Brain microvascular endothelial cell (primary cell): ENCODE measurements at regions not wholly inside any gene's neighbourhood (a gene's known extent, or its start where the extent isn't known, plus 50 kb on each side); places are given as distances from the start of the nearest gene placed in this dataset.
A peak's percentile ranks its signal among the peaks of the same experiment; 100 is the strongest.

Experiments
- DNase-seq: peaks from one replicate; pipeline ENCODE4 v3.0.0-alpha.2; 2020
- H3K27ac ChIP-seq: fragments of 250-450 bp; sonication (Bioruptor Pico); 2 replicates; pipeline ENCODE4 v1.5.1; 2020; ENCODE audit warnings: mild to moderate bottlenecking, moderate library complexity
- H3K27me3 ChIP-seq: fragments of 250-450 bp; sonication (Bioruptor Pico); replicated peaks from 2 replicates; pipeline ENCODE4 v1.5.1; 2020; ENCODE audit warnings: mild to moderate bottlenecking
- H3K36me3 ChIP-seq: fragments of 250-450 bp; sonication (Bioruptor Pico); replicated peaks from 2 replicates; pipeline ENCODE4 v1.5.1; 2020; ENCODE audit warnings: mild to moderate bottlenecking
- H3K4me3 ChIP-seq: 2 replicates; pipeline ENCODE4 v1.5.1; 2011; ENCODE audit warnings: low read depth, mild to moderate bottlenecking, control low read depth, low read length, moderate library complexity
- in situ Hi-C: cut with HindIII; loops from 2 replicates; pipeline ENCODE4 v1.10.0; 2017; ENCODE audit warnings: low sequenced_read_pairs, low pct_ligation_motif_present
- TF ChIP-seq, protein P1 (sequence below): IDR thresholded peaks from 2 replicates; pipeline ENCODE4 v1.5.1; 2011; ENCODE audit warnings: low read depth, mild to moderate bottlenecking, moderate library complexity, low read length, control low read depth, inconsistent platforms; ENCODE audit errors: missing control alignments

GRCh38 chr13:59133903-59134302, 1029.8 kb downstream of the DIAPH3 start:
- in situ Hi-C loops = no loop called here

DNA sequence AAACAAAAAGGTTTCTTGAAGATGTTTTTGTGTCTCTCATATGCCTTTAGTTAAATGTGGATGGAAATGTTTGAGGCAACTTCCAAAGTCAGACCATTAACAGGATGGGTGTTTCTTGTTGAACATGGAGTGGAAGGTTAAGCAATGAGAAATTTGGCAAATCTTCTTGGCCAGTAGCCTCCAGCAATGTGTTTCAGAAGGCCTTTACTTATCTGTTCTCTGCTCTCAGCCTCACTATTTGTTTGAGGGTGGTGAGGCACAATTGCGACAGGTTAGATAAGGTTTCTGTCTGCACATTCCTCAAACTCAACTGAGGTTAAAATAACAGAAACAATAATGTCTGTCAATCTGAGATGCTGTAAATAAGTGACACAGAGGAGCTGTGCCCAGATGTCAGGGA, 1019.0 kb downstream of the DIAPH3 start:
- DNase-seq = no peak
- no peak overlapping the region for H3K27ac ChIP-seq
- H3K36me3 ChIP-seq = no peaks in the 10 kb centered on the region
- TF ChIP-seq, protein P1, sequence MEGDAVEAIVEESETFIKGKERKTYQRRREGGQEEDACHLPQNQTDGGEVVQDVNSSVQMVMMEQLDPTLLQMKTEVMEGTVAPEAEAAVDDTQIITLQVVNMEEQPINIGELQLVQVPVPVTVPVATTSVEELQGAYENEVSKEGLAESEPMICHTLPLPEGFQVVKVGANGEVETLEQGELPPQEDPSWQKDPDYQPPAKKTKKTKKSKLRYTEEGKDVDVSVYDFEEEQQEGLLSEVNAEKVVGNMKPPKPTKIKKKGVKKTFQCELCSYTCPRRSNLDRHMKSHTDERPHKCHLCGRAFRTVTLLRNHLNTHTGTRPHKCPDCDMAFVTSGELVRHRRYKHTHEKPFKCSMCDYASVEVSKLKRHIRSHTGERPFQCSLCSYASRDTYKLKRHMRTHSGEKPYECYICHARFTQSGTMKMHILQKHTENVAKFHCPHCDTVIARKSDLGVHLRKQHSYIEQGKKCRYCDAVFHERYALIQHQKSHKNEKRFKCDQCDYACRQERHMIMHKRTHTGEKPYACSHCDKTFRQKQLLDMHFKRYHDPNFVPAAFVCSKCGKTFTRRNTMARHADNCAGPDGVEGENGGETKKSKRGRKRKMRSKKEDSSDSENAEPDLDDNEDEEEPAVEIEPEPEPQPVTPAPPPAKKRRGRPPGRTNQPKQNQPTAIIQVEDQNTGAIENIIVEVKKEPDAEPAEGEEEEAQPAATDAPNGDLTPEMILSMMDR = no peak
- no peaks in the 10 kb centered on the region for H3K27me3 ChIP-seq
- in situ Hi-C loops = no loop called here
- no peak overlapping the region for H3K4me3 ChIP-seq

More at GRCh38 chr13:59133903-59134302, 1029.8 kb downstream of the DIAPH3 start:
- DNase-seq = no peak
- TF ChIP-seq, protein P1 = no peak
- Histone ChIP-seq H3K4me3 (no peak overlapping the region), H3K27ac (no peak overlapping the region), H3K36me3 (no peaks in the 10 kb centered on the region), H3K27me3 (no peaks in the 10 kb centered on the region)

GRCh38 chr13:59145381-59145780, 1018.3 kb downstream of the DIAPH3 start:
- no peaks in the 10 kb centered on the region for H3K27me3 ChIP-seq
- no peak overlapping the region for H3K4me3 ChIP-seq
- no peaks in the 10 kb centered on the region for H3K36me3 ChIP-seq
- TF ChIP-seq, protein P1 = no peak
- in situ Hi-C loops = no loop called here
- no peak for DNase-seq
- no peak overlapping the region for H3K27ac ChIP-seq

DNA sequence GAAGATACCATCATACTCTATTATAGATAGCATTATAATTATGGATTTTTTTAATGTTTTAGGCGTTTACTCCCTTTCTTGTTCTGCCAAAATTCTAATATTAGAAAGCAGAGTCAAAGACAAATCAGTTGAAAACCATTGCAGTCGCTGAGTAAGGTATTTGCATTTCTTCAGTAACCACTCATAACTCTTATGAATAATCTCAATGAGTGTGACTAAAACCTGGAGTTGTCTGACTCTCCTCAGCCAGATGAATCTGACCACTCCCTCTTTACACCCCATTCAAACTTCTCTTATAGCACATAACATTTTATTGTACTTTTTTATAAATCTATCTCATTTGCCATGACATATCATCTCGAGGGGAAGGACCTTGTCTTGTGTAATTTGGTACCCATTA, 1006.5 kb downstream of the DIAPH3 start:
- Histone ChIP-seq H3K36me3 (no peaks in the 10 kb centered on the region), H3K27me3 (no peaks in the 10 kb centered on the region), H3K4me3 (no peak overlapping the region), H3K27ac (no peak overlapping the region)
- DNase-seq = no peak
- TF ChIP-seq, protein P1 = no peak
- in situ Hi-C loops = no loop called here

GRCh38 chr13:59166174-59166573, 997.6 kb downstream of the DIAPH3 start:
- Histone ChIP-seq H3K27me3 (no peaks in the 10 kb centered on the region), H3K36me3 (no peaks in the 10 kb centered on the region), H3K4me3 (no peak overlapping the region), H3K27ac (no peak overlapping the region)
- DNase-seq = peak; percentile 21
- TF ChIP-seq, protein P1 = no peak
- in situ Hi-C loops = no loop called here

DNA sequence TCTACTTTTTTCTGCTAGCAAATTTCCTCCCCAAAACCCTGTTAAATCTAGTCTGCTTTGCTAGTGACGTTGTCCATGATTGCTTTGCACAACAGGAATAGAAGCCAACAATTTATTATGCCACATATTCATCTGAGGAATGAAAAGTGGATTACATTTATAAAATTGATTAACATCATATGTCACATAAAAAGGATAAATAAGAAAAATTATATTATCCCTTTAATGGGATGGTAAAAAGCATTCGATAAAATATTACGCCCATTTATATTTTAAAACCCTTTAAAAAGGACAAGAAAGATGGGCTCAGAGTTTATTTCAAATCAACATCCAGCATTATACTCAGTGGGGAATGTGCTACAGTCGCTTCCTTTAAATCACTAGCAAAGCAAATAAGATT, 991.7 kb downstream of the DIAPH3 start:
- in situ Hi-C loops = no loop called here
- no peaks in the 10 kb centered on the region for H3K36me3 ChIP-seq
- DNase-seq = no peak
- TF ChIP-seq, protein P1 = no peak
- no peak overlapping the region for H3K4me3 ChIP-seq
- no peaks in the 10 kb centered on the region for H3K27me3 ChIP-seq
- H3K27ac ChIP-seq = no peak overlapping the region
